Left hindlimb (tissue), 1 donor: ENCODE measurements at regions not wholly inside any gene's neighbourhood (a gene's known extent, or its start where the extent isn't known, plus 50 kb on each side); places are given as distances from the start of the nearest gene placed in this dataset.

Source experiments
- DNase-seq: peaks from one replicate; pipeline ENCODE4 v3.0.0-alpha.2; 2018

GRCh38 chr16:86893506-86893905 is 315.2 kb downstream of the FOXL1 start:
- no peak for DNase-seq

- no peak for DNase-seq
Measured at GRCh38 chr16:86894029-86894567, 315.7 kb downstream of the FOXL1 start.

GRCh38 chr16:86894925-86895324 is 316.6 kb downstream of the FOXL1 start:
- no peak for DNase-seq

GRCh38 chr16:86895606-86896005 is 317.3 kb downstream of the FOXL1 start:
- DNase-seq, result no peak

- no peak for DNase-seq
Measured at GRCh38 chr16:86896976-86897375, 318.6 kb downstream of the FOXL1 start.

GRCh38 chr16:86897486-86897885 is 319.1 kb downstream of the FOXL1 start:
- no peak for DNase-seq

- no peak for DNase-seq
Measured at GRCh38 chr16:86898386-86898785, 320.0 kb downstream of the FOXL1 start.

GRCh38 chr16:86899151-86899550 is 320.8 kb downstream of the FOXL1 start:
- DNase-seq, result no peak

GRCh38 chr16:86899757-86900156 is 321.4 kb downstream of the FOXL1 start:
- no peak for DNase-seq

GRCh38 chr16:86901483-86901882 is 323.1 kb downstream of the FOXL1 start:
- peak; percentile 18 for DNase-seq

GRCh38 chr16:86902656-86903001 is 324.3 kb downstream of the FOXL1 start:
- DNase-seq, result no peak

- peak; percentile 5 for DNase-seq
Measured at GRCh38 chr16:86903068-86903467, 324.7 kb downstream of the FOXL1 start.

- DNase-seq, result peak; percentile 10
Measured at GRCh38 chr16:86905302-86905701, 327.0 kb downstream of the FOXL1 start.

GRCh38 chr16:86906623-86907022 is 328.3 kb downstream of the FOXL1 start:
- peak; percentile 5 for DNase-seq

- DNase-seq, result peak; percentile 26
Measured at GRCh38 chr16:86909359-86910160, 331.2 kb downstream of the FOXL1 start.

GRCh38 chr16:86910161-86910769 is 331.9 kb downstream of the FOXL1 start:
- DNase-seq, result peak; percentile 41

- peak; percentile 1 for DNase-seq
Measured at GRCh38 chr16:86911437-86911958, 333.1 kb downstream of the FOXL1 start.

GRCh38 chr16:86913886-86914285 is 335.5 kb downstream of the FOXL1 start:
- DNase-seq, result peak; percentile 1

- no peak for DNase-seq
Measured at GRCh38 chr16:86914876-86915717, 336.7 kb downstream of the FOXL1 start.

- DNase-seq, result no peak
Measured at GRCh38 chr16:86917471-86918365, 339.4 kb downstream of the FOXL1 start.

- no peak for DNase-seq
Measured at GRCh38 chr16:86918637-86919036, 340.3 kb downstream of the FOXL1 start.

- no peak for DNase-seq
Measured at GRCh38 chr16:86919078-86919477, 340.7 kb downstream of the FOXL1 start.
